OCI-M2 (cell line): ENCODE measurements at regions not wholly inside any gene's neighbourhood (a gene's known extent, or its start where the extent isn't known, plus 50 kb on each side); places are given as distances from the start of the nearest gene placed in this dataset.

Experiments
- DNase-seq: peaks from one replicate; lab custom pipeline; 2025; ENCODE audit not compliant: unreplicated experiment; lab: John Stamatoyannopoulos, UW

- no peak for DNase-seq
These were observed 56.4 kb upstream of the SPOCK3 start for GRCh38 chr4:167290678-167291077.

DNA sequence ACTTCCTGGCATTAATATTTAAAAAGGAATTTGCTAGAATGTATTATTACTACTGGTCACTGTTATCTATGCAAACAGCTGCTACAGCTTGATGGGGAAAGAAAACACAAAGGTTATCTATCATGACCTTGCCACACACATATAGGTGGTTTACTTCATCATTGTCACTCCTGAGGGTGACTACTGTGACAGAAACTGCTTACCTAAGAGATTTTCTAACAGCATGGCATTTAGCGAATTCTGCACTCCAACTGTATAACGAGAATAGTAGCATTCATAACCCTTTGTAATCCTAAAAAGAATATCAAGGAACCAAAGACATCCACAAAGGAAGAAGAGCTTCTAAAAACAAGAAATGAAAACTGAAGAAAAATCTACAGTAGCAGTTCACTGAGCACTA lies 74.6 kb upstream of the SPOCK3 start:
- DNase-seq = no peak

- no peak for DNase-seq
These were observed 87.0 kb upstream of the SPOCK3 start for GRCh38 chr4:167321299-167321698.

- DNase-seq = no peak
These were observed 105.5 kb upstream of the SPOCK3 start for GRCh38 chr4:167339781-167340180.

GRCh38 chr4:167359711-167360110 lies 125.4 kb upstream of the SPOCK3 start:
- no peak for DNase-seq

DNA sequence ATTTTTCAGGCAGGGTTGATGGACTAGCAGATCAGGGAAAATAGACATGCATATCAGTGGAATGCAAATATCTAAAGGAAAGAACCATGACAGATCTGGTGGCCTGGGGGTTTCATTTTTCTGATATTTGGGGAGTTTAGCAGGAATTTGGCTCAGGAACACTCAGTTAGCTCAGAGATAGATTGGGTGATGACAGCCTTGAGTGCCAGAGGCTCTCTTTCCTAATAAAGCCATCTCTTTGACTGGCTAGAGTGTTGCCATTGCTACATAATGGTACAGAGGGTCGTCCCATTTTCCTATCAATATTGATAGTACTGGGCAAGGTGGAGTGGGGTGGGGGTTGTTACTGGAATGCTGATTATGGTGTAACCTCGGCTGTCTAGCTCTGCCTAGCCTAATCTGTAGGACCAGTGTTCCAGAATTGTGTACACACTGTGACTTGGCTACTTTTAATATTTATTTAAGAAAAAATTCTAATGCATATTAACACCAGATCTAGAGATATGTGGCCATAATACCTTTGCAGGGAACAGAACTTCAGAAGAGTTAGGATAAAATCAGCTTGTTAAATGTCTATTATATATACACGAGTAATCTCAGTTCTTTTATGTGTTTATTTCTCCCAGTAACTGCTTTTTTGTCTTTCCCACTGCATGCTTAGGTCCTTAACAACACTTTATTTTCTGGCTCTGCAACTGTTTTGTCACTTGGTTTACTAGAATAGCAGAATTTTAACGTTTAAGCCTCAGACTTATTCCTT lies 145.0 kb upstream of the SPOCK3 start:
- DNase-seq = no peak

- DNase-seq = no peak
These were observed 146.7 kb upstream of the SPOCK3 start for GRCh38 chr4:167380964-167381363.

DNA sequence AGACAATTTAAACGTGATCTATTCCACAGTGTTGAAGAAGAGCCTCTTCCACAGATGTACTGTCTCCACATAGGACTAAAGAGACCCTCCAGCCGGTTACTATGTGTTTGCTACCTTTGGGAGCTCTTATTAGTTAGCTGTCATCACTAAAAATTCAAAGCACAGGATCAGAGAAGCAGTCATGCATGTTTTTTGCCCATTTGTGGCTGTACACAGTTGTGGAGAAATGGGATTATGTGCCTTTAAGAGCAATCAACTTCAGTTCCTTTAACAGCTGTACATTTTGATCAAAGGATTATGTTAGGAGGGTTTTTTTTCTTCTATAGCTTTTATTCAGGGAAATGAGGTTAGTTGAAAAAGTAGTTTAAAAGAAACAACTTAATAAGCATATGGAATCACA lies 149.0 kb upstream of the SPOCK3 start:
- DNase-seq = no peak

- DNase-seq = peak; percentile 29
These were observed 163.3 kb upstream of the SPOCK3 start for GRCh38 chr4:167397586-167397985.

GRCh38 chr4:167399201-167399600 lies 164.9 kb upstream of the SPOCK3 start:
- DNase-seq = no peak

DNA sequence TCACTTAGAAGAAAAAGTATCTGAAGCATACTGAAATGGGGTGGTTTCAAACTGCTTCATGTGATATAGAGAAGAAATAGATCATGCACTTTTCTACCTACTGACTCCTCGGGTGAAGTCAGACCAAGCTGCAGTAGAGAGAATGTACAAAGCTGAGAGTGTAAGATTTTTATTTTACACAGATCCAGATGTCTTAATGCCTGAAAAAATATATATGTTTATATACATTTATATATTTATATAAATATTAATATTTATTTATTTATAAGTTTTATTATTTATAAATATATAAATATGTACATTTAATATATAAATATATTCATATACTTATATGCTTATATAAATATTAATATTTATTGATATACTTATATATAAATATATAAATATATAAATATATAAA lies 171.9 kb upstream of the SPOCK3 start:
- no peak for DNase-seq

DNA sequence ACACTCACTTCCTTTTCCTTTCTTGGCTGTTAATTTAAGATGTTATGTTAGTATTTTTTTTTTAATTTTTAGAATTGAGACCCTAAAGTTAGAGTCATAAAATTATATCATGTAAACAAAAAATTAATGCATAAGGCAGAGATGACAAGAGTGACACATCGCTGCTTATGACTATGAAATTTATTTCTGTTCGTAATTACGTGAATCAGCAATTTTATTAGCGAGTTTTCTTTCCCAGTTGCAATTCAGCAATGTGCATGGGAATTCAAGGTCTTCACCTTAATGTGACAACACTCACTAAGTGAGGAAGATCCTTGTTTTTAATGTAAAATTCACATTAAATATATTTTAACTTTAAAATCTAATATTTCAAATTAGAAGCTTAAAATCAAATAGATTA lies 181.2 kb upstream of the SPOCK3 start:
- no peak for DNase-seq

GRCh38 chr4:167419468-167420140 lies 185.3 kb upstream of the SPOCK3 start:
- DNase-seq = no peak

DNA sequence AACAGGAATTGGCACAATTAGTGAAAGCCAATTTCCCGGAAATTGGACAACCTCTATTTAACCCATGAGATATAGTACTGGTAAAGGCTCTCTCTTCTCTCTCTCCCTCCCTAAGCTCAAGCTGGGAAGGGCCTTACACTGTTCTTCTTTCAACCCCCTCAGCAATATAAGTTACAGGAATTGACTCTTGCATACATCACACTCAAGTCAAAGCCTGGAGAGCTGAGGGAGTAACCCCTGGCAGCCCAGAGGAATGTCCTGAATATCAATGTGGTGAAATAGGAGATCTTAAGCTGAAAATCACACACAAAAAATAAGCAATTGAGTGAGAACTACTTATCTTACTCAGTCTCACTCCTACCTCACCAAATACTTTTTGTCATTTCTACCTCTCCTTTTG lies 186.9 kb upstream of the SPOCK3 start:
- no peak for DNase-seq

DNA sequence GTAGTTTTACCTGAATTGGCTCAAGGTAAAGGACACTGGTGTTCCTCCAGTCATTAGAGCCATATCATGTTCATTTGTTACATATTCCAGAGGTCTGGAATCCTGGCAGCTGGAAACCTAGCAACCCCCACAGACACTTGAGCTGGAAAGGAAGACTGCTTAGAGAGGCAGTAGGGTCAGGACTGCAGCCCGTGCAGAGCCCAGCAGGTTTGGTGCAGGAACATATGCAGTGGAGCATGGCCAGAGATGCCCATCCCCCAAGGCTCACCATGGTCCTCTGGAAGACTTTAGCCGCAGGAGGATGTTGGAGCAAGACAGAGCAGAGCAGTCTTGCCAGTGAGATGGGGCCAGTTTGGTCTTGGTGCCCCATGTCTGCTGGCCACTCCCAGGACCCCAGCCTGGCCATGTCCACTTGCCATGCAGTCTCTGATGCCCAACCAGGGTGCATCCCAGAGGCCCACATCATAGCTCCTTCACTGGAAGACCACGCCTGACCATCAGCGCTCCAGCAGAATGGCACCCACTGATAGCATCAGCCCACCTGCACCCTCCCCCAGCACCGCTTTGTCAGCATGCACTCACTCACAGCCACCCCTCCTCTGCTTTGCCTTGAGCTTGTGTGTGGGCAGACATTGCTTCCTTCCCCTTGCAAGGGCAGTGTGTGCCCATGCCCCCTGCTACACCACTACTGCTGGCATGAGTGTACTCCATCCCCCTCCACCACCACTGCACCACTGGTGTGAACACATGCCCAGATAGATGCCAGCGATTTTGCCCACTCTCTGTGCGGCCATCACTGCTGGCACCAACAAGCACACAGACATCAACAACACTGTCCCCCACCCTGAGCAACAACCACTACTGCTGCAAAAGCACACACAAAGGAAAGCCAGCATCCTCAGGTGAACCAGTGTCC lies 190.3 kb upstream of the SPOCK3 start:
- no peak for DNase-seq

DNA sequence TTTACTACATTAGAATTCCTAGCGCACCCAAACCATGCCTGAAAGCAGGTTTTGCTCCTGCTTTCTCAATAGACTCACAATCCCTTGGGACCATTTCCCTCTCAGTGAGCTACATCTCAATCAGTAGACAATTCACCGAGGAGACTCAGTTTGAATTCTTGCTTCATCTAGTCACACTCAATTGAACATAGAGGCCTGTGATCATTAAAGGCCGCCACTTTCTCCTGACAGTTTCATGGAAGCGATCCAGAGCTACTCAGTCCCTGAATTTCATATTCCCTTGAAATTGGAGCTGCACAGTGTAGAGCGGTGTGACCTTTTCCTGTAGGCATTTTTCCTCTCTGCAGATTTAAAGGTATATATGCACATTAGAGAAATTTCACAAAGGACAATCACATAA lies 193.9 kb upstream of the SPOCK3 start:
- DNase-seq = no peak

- DNase-seq = no peak
These were observed 197.1 kb upstream of the SPOCK3 start for GRCh38 chr4:167431371-167431770.

GRCh38 chr4:167435786-167436185 lies 201.5 kb upstream of the SPOCK3 start:
- DNase-seq = no peak

- DNase-seq = no peak
These were observed 209.5 kb upstream of the SPOCK3 start for GRCh38 chr4:167443841-167444240.

DNA sequence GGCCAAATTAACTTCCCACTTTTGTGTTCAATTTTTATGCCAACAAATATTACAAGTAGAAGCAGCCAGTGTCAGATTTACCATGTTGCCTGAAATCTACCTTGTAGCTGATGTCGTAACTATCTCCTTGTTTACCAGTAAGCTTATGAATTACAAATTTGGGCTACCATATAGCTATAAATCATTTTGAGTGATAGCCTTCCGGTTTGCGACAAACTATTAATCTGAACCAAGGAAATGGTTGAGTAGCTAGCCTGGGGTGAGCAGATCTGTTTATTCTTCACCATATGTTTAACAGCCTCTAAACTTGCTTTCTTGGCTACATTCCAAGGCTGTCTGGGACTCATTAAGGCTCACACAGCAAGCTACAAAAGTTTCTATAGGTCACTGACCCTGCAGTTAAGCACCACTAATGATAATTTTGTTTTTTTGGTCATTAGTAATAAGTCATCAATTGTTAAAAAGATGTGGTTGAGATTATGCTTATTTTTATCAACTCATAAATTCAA lies 218.7 kb upstream of the SPOCK3 start:
- DNase-seq = no peak

- no peak for DNase-seq
These were observed 222.3 kb upstream of the SPOCK3 start for GRCh38 chr4:167456619-167457018.

- DNase-seq = no peak
These were observed 235.1 kb upstream of the SPOCK3 start for GRCh38 chr4:167469436-167469835.
